RWPE2 (cell line): ENCODE measurements at regions not wholly inside any gene's neighbourhood (a gene's known extent, or its start where the extent isn't known, plus 50 kb on each side); places are given as distances from the start of the nearest gene placed in this dataset.
"Not testable (repeated sequence)": the region's sequence is repeated elsewhere in the genome, so short reads cannot be mapped to it uniquely, and the experiment has no call there.

Experiments
- ATAC-seq: fragments of 200-7000 bp; cut with Tn5 transposase; 3 replicates; pipeline ENCODE4 v1.9.1; 2021; ENCODE audit warnings: low read depth
- DNase-seq: peaks from one replicate; pipeline ENCODE4 v3.0.0-alpha.2; 2020; ENCODE audit warnings: low spot score
- H3K27ac ChIP-seq: fragments of 450-650 bp; 2 replicates; pipeline ENCODE4 v1.5.1; 2017; ENCODE audit warnings: mild to moderate bottlenecking; ENCODE audit not compliant: poor library complexity, severe bottlenecking
- H3K27me3 ChIP-seq: fragments of 250-450 bp; sonication (Bioruptor Pico); 2 replicates; pipeline ENCODE4 v1.5.1; 2021; ENCODE audit warnings: mild to moderate bottlenecking, moderate library complexity; ENCODE audit not compliant: insufficient read depth, poor library complexity, severe bottlenecking
- H3K36me3 ChIP-seq: fragments of 250-450 bp; sonication (Bioruptor Pico); 2 replicates; pipeline ENCODE4 v1.5.1; 2020; ENCODE audit warnings: low read depth, mild to moderate bottlenecking, moderate library complexity
- H3K4me1 ChIP-seq: fragments of 250-450 bp; sonication (Bioruptor Pico); 2 replicates; pipeline ENCODE4 v1.5.1; 2021; ENCODE audit warnings: mild to moderate bottlenecking, moderate library complexity; ENCODE audit not compliant: insufficient read depth, poor library complexity, severe bottlenecking
- H3K4me3 ChIP-seq: fragments of 250-450 bp; sonication (Bioruptor Pico); 2 replicates; pipeline ENCODE4 v1.5.1; 2021; ENCODE audit warnings: mild to moderate bottlenecking, moderate library complexity; ENCODE audit not compliant: severe bottlenecking
- H3K9me3 ChIP-seq: fragments of 250-450 bp; sonication (Bioruptor Pico); 2 replicates; pipeline ENCODE4 v1.5.1; 2021; ENCODE audit warnings: mild to moderate bottlenecking, moderate library complexity; ENCODE audit not compliant: severe bottlenecking
- TF ChIP-seq, protein P1 (sequence below): fragments of 450-650 bp; IDR thresholded peaks from one replicate; pipeline ENCODE4 v1.5.1; 2017; ENCODE audit warnings: mild to moderate bottlenecking, moderate library complexity; ENCODE audit not compliant: poor library complexity, severe bottlenecking

DNA sequence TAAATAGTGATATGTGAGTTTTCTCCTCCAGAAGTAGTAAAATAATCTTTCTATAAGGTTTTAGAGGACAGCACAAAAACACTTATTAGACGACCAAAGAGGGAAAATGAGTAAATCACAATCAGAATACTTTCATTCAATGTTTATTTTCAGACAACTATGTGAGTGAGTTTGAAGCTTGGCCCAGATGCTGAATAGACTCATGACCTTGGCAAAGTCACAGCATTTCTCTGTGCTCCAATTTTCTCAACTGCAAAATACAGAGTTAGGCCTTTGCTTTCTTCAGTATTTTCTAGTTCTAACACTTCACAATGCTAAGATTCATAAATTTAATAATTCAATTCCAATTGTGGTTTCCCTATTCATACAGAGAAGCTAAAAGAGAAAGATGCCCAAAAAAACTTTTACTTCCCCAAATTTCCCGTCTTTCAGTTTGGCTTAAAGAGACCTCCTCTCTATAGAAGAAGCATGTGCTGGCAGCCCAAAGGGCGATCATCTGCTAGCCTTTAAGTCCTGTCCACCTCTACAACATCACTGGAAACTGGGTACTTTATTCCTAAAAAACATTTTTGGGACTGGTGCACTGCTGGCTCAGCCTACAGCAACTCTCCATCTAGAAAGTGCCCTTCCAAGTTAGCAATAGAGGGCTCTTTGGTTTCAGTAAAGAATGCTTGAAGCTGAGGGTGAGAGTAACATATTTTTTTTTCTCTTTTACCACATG lies 116.8 kb upstream of the GORAB start:
- no peak for DNase-seq
- no peak for ATAC-seq
- TF ChIP-seq, protein P1, sequence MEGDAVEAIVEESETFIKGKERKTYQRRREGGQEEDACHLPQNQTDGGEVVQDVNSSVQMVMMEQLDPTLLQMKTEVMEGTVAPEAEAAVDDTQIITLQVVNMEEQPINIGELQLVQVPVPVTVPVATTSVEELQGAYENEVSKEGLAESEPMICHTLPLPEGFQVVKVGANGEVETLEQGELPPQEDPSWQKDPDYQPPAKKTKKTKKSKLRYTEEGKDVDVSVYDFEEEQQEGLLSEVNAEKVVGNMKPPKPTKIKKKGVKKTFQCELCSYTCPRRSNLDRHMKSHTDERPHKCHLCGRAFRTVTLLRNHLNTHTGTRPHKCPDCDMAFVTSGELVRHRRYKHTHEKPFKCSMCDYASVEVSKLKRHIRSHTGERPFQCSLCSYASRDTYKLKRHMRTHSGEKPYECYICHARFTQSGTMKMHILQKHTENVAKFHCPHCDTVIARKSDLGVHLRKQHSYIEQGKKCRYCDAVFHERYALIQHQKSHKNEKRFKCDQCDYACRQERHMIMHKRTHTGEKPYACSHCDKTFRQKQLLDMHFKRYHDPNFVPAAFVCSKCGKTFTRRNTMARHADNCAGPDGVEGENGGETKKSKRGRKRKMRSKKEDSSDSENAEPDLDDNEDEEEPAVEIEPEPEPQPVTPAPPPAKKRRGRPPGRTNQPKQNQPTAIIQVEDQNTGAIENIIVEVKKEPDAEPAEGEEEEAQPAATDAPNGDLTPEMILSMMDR, result no peak
- H3K36me3 ChIP-seq, result no peaks in the 10 kb centered on the region
- H3K9me3 ChIP-seq, result no peaks in the 10 kb centered on the region
- no peak overlapping the region for H3K4me3 ChIP-seq
- H3K27me3 ChIP-seq, result no peaks in the 10 kb centered on the region
- no peak overlapping the region for H3K27ac ChIP-seq
- H3K4me1 ChIP-seq, result no peaks in the 10 kb centered on the region

DNA sequence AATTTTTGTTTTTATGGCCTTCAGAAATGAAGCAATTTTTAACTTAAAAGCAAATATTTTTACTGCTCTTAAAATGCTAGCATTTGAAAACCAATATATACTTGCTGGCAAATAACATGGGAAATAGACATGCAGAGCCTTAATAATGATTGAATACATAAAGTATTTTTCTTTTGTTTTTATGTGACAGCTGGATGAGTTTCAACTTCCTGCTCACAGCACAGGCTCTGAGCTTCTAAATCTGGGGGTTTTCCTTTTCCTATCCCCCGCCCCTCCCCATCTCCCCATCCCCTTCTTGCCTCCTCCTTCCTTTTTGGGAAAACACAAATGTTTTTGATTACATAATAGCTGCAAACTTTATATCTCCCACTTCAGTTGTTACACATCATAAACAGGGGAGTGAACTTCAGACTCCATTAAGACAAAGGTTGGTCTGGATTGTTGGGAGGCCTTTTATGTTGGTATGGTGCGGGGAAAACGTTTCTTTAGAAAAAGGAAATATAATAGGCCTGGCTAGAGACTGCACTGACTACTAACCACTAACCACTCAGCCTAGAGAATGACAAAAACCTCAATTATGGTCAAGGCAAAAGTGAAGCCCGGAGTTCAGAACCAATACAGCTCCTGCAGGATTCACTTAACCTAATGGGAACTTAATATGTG lies 116.1 kb upstream of the GORAB start:
- no peak for ATAC-seq
- no peak for DNase-seq
- TF ChIP-seq, protein P1, result no peak
- Histone ChIP-seq H3K27me3 (no peaks in the 10 kb centered on the region), H3K27ac (no peak overlapping the region), H3K9me3 (no peaks in the 10 kb centered on the region), H3K36me3 (no peaks in the 10 kb centered on the region), H3K4me3 (no peak overlapping the region), H3K4me1 (no peaks in the 10 kb centered on the region)

GRCh38 chr1:170424346-170424745 lies 107.6 kb upstream of the GORAB start:
- DNase-seq (no peak), ATAC-seq (no peak)
- H3K4me3 ChIP-seq, result no peak overlapping the region
- no peaks in the 10 kb centered on the region for H3K4me1 ChIP-seq
- H3K27me3 ChIP-seq, result no peaks in the 10 kb centered on the region
- H3K9me3 ChIP-seq, result no peaks in the 10 kb centered on the region
- H3K27ac ChIP-seq, result no peak overlapping the region
- TF ChIP-seq, protein P1, result no peak
- H3K36me3 ChIP-seq, result no peaks in the 10 kb centered on the region

DNA sequence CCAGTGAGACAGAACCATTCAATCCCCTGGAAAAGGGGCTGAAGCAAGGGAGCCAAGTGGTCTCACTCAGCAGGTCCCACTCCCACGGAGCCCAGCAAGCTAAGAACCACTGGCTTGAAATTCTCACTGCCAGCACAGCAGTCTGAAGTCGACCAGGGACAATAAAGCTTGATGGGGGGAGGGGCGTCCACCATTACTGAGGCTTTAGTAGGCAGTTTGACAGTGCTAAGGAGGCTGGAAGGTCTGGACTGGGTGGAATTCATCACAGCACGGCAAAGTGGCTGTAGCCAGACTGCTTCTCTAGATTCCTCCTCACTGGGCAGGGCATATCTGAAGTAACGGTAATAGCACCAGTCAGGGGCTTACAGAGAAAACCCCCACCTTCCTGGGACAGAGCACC lies 105.4 kb upstream of the GORAB start:
- no peak for ATAC-seq
- Histone ChIP-seq H3K9me3 (no peaks in the 10 kb centered on the region), H3K4me1 (no peaks in the 10 kb centered on the region), H3K4me3 (no peak overlapping the region), H3K27me3 (no peaks in the 10 kb centered on the region), H3K36me3 (no peaks in the 10 kb centered on the region), H3K27ac (no peak overlapping the region)
- DNase-seq, result no peak
- TF ChIP-seq, protein P1, result no peak

DNA sequence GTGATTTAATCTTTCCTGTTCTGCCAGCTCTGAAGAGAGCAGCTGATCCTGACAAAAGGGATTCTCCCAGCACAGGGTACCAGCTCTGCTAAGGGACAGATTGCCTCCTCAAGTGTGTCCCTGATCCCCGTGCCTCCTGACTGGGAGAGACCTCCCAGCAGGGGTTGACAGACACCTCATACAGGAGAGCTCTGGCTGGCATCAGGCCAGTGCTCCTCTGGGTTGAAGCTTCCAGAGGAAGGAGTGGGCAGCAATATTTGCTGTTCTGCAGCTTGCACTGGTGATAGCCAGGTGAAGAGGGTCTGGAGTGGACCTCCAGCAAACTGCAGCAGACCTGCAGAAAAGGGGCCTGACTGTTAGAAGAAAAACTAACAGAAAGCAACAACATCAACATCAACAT lies 105.0 kb upstream of the GORAB start:
- H3K27ac ChIP-seq, H3K4me1 ChIP-seq, DNase-seq, H3K36me3 ChIP-seq, H3K9me3 ChIP-seq, H3K4me3 ChIP-seq, ATAC-seq, H3K27me3 ChIP-seq: not testable (repeated sequence)
